ENCODE measurements at regions not wholly inside any gene's neighbourhood (a gene's known extent, or its start where the extent isn't known, plus 50 kb on each side); places are given as distances from the start of the nearest gene placed in this dataset.

GRCh38 chr16:63907251-63907650 lies 1214.6 kb downstream of the CDH11 start:
- TF ChIP-seq CTCF (IDR thresholded peaks at IDR 0.05) (no peak), POLR2AphosphoS5 (IDR thresholded peaks at IDR 0.05) (no peak), POLR2A (IDR thresholded peaks at IDR 0.05) (no peak), EP300 (IDR thresholded peaks at IDR 0.05) (no peak)
